Activated CD4-positive, alpha-beta T cell treated with anti-CD3 and anti-CD28 coated beads, Interleukin-2, amount 50 U/mL, for 4 hours (primary cell): ENCODE measurements at regions not wholly inside any gene's neighbourhood (a gene's known extent, or its start where the extent isn't known, plus 50 kb on each side); places are given as distances from the start of the nearest gene placed in this dataset.
"Not testable (repeated sequence)": the region's sequence is repeated elsewhere in the genome, so short reads cannot be mapped to it uniquely, and the experiment has no call there.

Experiments used
- DNase-seq, 2 experiments: peaks; one replicate each; pipeline ENCODE4 v3.0.0-alpha.2; 2020

DNA sequence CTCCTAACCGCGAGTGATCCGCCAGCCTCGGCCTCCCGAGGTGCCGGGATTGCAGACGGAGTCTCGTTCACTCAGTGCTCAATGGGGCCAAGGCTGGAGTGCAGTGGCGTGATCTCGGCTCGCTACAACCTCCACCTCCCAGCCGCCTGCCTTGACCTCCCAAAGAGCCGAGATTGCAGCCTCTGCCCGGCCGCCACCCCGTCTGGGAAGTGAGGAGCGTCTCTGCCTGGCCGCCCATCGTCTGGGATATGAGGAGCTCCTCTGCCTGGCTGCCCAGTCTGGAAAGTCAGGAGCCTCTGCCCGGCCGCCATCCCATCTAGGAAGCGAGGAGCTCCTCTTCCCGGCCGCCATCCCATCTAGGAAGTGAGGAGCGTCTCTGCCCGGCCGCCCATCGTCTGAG lies 58.8 kb upstream of the ANKRD30BL start:
- DNase-seq, result not testable (repeated sequence)

DNA sequence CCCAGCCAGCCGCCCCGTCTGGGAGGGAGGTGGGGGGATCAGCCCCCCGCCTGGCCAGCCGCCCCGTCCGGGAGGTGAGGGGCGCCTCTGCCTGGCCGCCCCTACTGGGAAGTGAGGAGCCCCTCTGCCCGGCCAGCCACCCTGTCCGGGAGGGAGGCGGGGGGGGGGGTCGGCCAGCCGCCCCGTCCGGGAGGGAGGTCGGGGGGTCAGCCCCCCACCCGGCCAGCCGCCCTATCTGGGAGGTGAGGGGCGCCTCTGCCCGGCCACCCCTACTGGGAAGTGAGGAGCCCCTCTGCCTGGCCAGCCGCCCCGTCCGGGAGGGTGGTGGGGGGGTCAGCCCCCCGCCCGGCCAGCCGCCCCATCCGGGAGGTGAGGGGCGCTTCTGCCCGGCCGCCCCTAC lies 60.1 kb upstream of the ANKRD30BL start:
- not testable (repeated sequence) for DNase-seq

DNA sequence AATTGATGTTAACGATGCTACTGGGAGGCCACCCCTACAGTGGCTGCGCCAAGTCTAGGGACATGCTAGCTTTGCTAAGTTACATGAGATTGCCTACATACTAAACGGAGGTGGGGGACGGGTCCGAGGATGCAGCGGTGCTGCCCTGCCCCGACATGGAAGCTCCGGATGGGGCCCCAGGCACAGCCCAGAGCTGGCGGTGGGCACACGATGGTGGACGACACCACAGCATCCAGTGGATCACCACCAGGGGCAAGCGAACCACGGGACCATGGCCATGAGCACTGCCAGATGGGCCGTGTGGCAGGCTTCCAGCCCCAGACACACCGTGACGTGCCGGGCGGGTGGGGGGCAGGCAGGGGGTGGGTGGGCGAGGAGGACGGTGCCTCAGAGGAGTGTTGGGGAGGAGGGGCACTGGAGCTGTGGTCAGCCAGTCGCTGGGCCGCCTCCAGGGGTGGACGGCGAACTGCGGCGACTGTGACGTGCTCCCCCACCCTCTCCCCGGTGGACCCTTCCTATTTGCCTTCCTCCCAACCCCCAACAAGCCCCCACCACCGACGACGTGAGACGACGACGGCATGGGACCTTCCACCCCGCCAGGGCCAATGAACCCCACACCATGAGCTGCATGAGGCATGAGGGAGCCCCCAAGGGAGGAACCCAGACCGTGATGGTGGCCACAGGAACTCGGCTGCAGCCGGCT lies 90.6 kb upstream of the ANKRD30BL start:
- no peak for DNase-seq

DNA sequence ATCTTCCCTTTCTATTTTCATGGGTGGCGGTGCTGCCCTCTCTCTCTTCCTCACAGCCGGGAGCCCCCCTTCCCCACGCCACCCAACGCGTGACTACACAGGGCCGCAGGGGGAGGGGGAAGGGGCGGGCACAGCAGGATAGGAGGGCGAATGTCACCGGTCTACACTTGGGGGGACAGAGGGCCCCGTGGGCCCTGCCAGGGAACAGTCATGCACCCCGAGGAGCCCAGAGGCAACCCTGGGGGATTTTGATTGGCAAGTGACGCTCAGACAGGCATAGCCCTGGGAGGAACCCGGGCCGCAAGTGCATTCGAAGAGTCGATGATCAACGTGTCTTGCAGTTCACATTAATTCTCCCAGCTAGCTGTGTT lies 91.1 kb upstream of the ANKRD30BL start:
- no peak for DNase-seq

DNA sequence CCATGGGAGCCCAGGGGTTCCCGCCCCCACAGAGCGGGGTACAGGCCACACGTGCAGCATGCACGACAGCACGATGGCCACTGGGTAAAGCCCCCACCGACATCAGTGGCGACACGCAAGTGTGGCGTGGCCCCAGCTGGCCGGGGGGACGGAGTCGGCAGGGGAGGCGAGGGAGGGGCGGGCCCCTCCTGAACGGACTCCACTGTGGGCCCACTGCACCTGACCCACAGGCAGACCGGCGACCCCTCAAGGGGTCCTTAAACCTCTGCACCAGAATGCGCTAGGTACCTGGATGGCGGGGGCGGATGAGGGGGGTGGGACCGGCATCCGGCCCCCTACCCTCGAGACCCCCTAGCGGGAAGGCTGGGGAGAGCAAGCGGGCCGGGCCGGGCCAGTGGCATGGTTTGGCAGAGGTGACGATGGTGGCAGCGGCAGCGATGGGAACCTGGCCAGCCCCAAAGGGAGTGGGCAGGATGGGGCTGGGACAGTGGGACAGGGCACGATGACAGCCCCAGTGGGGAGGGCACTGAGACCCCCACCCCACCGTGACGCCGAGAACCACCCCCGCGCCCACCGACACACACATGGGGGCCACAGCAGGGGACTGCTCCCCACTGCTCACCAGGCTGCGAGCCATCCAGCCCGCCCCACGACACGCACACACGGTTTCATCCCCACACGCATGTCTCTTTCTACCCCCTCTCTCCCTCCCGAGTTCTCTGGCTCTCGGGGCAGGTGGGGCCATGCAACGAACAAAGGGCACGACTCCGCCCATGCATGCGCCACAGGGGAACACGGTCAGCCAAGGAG lies 91.9 kb upstream of the ANKRD30BL start:
- DNase-seq, result no peak

DNA sequence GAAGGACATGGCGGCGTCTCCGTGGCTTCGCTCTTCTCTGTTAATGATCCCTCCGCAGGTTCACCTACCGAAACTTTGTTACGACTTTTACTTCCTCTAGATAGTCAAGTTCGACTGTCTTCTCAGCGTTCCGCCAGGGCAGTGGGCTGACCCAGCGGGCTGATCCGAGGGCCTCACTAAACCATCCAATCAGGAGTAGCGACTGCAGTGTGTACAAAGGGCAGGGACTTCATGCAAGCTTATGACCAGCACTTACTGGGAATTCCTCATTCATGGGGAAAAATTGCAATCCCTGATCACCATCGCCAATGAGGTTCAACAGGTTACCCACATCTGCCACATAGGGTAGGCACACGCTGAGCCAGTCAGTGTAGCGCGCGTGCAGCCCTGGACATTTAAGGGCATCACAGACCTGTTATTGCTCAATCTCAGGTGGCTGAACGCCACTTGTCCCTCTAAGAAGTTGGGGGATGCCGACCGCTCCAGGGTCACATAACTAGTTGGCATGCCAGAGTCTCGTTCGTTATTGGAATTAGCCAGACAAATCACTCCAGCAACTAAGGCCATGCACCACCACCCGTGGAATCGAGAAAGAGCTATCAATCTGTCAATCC lies 92.7 kb upstream of the ANKRD30BL start:
- DNase-seq, result not testable (repeated sequence)

DNA sequence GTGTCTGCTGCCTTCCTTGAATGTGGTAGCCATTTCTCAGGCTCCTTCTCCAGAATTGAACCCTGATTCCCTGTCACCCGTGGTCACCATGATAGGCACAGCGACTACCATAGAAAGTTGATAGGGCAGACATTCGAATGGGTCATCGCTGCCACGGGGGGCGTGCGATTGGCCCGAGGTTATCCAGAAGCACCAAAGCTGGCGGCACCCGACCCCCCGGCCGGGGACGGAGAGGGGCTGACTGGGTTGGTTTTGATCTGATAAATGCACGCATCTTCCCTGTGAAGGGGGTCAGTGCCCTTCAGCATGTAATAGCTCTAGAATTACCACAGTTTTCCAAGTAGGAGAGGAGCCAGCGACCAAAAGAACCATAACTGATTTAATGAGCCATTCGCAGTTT lies 94.0 kb upstream of the ANKRD30BL start:
- DNase-seq, result no peak

DNA sequence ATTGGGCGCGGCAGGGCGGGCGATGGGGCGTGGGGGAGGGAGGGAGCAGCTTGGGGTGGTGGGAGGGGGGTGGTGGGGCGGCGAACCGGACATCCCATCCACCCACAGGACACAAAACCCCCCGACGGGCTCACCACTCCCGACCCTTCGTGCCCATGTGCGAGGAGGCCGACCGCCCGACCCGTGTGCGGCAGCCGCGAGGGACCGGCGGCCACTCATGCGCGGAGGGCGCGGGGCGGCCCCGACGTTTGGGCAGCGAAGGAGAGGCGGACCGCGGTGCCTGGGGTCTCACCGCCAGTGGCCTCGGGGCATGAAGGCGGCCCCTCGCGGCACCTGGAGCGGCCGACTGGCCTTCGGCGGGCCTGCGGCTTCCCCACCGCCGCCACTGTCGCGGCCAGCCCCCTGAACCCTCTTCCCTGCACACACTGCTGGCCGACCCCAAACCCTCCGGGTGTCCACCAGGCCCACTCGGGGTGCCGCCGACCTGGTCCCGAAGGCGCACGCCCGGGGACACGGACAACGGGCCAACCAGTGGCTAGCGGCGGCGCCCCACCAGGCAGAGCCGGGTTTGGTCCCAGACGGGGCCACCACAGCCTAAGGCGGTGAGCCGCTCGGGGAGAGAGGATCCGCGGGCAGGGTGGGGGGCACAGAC lies 94.6 kb upstream of the ANKRD30BL start:
- no peak for DNase-seq

DNA sequence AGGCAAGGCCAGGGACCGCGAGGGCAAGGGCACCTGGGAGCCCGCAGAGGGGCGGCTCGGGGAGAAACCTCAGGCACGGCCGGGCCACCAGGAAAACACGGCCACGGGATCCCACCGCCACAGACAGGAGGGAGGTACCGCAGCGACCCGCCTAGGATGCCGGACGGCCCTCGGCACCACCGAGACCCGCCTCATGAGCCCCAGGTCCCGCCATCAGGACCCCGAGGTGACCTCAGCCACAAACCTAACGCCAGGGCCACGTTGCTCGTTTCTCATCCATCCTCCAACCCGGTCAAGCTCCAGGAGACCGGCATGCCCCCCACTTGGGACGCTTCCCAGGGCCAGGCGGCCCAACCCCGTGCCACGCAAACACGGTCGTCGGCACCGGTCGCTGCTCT lies 95.2 kb upstream of the ANKRD30BL start:
- DNase-seq, result not testable (repeated sequence)

DNA sequence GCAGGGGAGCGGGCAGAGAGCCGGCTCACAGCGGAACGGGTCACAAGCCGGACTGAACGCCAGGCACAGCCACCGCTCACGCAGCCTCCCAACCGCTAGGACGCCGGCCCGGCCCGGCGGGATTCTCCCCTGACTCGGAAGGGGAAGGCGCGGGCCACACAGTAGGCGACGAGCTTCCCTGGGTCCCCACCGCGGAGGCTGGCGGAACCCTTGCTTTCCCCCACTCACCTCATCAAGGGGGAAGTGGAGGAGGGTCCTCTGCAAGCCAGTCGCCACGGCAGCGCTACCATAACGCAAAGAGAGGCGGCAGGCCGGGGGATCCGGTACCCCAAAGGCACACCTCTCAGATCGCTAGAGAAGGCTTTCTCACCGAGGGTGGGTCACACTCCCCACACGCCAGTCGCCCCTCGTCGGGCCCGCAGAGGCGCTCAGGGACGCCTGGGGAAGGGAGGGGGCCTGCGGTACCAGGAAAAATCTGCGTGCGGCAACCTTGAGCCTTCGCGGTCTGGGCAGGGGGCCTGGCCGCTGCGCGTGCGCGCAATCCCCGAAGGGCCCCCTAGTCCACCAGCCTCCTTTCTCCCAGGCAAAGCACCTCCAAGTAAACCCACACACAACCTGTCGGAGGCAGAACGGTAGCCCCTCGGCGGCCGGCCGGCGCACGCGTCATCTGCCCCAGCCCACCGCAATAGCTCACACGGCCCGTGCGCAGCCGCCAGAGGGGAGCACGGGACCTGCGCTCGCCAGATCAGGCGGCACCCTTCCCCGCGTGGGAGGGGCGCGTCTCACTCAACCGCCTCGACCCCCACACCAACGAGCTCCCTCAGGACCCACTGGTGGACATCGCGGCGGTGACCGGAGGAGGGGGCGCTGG lies 95.8 kb upstream of the ANKRD30BL start:
- DNase-seq, result not testable (repeated sequence)

DNA sequence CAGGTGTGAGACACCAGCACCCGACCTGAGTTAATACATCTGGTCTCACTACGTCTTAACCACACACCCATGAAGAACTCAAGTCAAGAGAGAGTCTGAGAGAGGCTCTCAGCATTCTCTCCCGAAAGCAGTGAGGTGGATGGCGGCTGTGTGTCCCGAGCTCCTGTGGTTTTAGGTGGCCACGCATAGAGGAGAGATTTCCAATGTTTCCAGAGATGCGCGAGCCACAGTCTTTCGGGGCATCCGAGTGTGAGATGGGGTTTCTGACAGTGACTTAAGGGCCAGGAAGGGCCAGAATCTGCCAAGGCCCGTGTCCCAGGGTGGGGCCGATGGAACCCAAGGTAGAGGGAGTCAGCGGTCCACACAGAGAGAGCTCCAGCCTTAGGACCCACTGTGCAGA lies 97.5 kb upstream of the ANKRD30BL start:
- not testable (repeated sequence) for DNase-seq

DNA sequence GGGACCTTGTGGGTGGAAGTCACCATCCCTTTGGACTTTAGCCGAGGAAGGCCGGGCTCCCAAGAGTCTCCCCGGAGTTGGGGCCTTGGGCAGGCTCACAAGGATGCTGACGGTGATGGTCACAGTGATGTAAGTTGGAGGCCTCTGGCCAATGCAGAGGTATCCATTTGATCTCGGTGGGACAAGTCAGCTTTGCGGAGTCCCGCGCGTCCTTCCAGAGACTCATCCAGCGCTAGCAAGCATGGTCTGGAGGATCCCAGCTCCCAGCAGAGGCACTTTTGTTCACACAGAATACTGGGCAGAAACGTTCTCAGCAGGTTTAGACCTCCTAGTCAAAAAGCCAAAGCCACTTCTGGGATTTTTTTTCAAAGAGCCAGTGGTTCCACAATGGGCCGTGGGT lies 103.8 kb upstream of the ANKRD30BL start:
- not testable (repeated sequence) for DNase-seq

DNA sequence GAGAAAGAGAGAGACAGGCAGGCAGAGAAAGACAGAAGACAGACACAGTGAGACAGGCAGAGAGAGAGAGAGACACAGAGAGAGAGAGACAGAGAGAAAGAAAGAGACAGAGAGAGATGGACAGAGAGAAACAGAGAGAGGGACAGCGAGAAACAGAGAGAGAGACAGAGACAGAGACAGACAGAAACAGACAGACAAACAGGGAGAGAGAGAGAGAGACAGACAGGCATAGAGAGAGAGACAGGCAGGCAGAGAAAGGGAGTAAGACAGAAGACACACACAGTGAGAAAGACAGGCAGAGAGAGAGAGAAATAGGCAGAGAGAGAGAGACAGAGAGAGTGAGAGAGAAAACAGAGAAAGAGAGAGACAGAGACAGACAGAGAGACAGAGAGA lies 105.3 kb upstream of the ANKRD30BL start:
- DNase-seq, result no peak

DNA sequence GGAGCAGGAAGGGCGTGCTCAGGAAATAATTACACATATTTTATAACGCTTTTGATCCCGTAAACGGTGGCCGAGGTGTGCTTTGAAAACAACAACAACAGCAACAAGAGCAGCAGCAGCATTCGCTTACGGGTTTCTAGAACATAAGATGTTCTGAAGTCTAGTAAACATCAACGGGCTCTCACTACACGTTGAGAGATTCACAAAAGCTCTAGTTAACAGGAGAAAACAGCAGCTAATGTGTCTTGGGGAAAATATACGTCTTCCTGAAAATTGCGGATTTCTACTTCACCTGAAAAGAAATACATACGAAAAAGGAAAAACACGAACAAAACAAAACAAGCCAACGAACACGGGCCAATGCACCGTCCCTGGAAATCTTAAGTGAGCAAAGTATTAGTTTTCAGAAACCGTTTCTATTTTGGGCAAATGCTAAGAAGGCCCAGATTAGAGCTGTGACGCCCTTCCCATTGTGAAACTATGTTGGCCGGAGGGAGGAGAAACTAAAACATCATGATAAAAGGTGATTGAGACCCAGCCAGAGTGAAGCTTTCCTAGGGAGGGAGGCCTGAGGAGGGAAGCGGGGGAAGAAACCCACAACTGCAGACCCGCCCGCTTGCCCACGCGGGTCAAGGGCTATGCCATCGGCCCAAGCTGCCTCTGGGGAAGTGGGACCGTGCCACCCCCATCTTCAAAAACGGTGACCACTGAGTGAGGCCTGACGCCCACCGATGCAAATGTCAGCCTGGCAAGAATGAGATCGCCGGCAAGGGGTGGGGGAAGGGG lies 105.9 kb upstream of the ANKRD30BL start:
- not testable (repeated sequence) for DNase-seq

DNA sequence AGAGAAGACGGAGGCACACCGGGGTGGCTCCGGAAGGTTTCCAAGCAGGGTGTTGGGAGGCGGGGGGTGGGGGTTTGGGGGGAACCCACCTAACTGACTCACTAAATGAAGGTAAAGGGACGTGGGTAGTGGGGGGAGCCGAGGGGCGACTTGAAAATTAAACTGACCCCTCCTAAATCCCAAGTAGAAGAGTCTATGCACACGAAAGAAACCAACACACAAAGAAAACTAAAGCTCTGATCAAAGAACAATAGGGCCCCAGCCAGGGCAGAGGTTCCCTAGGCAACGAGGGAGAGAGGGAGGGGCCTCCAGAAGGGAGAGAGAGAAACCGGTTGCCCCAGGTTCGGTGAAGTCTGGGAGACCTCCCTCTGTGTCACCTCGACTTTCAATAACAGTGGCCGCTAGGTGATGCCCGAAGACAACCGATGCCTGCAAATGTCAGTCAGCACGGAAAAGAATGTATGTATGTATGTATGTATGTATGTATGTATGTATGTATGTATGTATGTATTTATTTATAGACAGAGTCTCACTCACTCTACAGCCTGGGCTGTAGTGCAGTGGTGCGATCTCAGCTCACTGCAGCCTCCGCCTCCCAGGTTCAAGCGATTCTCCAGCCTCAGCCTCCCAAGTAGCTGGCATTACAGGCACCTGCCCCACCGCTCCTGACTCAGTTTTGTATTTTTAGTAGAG lies 106.7 kb upstream of the ANKRD30BL start:
- DNase-seq, result peak; percentile 17 to 22

DNA sequence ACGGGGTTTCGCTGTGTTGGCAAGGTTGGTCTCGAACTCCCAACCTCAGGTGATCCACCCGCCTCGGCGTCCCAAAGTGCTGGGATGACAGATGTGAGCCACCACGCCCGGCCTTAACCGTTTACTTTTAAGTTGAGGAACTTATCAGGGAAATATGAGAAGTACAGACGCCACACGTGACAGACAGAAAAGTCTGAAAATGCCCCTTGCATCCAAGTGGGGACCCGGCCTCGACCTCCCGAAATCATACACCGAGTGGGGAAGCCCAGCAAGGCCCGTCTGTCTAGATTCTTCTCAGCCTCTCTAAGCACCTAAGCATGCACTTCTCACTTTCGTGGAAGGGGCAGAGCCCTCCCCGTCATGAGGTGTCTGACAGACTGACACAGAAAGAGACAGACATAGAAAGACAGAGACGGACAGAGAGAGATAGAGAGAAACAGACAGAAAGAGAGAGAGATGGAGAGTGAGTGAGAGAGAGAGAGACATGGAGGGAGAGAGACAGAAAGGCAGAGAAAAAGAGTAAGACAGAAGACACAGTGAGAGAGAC lies 107.3 kb upstream of the ANKRD30BL start:
- no peak for DNase-seq

DNA sequence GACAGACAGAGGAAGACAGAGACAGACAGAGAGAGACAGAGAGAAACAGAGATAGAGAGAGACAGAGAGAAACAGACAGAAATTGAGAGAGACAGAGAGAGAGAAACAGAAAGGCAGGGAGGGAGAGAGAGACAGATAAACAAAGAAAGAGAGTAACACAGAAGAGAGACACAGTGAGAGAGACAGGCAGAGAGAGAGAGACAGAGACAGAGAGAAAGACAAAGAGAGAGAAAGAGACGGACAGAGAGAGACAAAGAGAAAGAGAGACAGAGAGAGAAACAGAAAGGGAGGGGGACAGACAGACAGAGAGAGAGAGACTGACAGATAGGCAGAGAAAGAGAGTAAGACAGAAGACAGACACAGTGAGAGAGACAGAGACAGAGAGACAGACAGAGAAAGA lies 108.5 kb upstream of the ANKRD30BL start:
- no peak for DNase-seq

DNA sequence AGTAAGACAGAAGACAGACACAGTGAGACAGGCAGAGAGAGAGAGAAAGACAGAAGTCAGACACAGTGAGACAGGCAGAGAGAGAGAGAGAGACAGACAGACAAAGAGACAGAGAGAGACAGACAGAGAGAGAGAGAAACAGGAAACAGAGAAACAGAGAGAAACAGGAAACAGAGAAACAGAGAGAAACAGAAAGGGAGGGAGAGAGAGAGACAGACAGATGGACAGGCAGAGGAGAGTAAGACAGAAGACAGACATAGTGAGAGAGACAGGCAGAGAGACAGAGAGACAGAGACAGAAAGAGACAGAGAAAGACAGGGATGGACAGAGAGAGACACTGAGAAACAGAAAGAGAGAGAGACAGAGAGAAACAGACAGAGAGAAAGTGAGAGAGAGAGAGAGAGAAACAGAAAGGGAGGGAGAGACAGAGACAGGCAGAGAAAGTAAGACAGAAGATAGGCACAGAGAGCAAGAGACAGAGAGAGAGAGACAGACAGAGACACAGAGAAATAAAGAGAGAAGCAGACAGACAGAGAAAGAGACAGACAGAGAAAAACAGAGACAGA lies 109.3 kb upstream of the ANKRD30BL start:
- no peak for DNase-seq

DNA sequence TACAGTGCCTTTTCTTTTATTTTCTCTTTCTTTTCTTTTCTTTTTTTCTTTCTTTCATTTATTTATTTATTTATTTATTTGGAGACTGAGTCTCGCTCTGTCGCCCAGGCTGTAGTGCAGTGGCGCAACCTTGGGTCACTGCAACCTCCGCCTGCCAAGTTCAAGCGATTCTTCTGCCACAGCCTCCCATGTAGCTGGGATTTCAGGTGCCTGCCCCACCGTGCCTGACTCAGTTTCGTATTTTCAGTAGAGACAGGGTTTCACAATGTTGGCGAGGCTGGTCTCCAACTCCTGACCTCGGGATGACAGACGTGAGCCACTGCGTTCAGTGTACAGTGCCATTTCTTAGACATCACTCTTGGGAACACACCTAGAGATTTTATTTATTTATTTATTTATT lies 110.0 kb upstream of the ANKRD30BL start:
- DNase-seq, result not testable (repeated sequence)

DNA sequence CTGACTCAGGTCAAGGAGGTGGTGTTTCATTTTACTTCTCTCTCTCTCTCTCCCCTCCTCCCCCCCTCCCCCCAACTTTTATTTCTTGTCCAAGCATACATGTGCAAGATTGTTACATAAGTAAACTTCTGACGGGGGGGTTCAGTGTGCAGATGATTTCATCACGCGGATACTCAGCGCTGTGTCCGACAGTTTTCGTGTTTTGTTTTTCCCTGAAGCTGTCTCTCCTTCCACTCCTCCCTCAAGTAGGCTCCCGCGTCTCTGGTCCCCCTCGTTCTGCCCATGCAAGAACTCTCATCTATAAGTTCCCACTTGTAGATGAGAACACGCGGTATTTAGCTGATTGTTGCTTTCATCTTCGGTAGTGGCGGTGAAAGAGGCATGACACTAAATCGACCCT lies 111.0 kb upstream of the ANKRD30BL start:
- DNase-seq, result no peak
